NCI-H2107 (cell line): ENCODE measurements at regions not wholly inside any gene's neighbourhood (a gene's known extent, or its start where the extent isn't known, plus 50 kb on each side); places are given as distances from the start of the nearest gene placed in this dataset.
A peak's percentile ranks its signal among the peaks of the same experiment; 100 is the strongest.

Experiments used
- DNase-seq: peaks from one replicate; lab custom pipeline; 2025; lab: John Stamatoyannopoulos, UW

DNA sequence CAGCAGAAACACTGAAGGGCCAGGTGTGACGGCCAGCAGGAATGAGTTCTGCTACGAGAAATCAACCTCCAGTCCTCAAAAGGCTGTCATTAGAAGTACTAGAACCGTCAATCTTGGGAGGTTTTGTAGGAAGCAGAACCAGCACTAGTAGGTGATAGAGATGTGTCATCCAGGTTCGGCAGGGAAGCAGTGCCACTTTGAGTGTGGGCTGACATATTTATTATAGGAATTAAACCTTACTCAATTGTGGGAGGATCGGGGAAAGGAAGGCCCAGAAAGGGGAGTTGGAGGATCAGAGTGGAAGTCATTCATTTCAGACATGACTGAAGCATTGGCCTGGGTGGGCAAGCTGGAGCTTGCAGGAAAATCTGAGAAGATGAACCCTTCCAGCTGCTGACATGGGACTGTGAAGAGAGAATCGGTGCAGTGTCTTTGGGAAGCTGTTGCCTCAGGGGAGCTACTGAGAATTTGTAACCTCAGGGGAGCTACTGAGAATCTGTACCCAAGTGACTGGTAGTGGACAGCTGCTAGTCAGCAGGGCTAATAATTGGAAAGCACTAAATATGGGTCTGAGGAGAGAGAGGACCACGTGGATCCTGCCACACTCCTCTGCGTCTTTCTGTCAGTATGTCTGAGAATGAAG is 177.4 kb downstream of the SPRY1 start:
- no peak for DNase-seq

DNA sequence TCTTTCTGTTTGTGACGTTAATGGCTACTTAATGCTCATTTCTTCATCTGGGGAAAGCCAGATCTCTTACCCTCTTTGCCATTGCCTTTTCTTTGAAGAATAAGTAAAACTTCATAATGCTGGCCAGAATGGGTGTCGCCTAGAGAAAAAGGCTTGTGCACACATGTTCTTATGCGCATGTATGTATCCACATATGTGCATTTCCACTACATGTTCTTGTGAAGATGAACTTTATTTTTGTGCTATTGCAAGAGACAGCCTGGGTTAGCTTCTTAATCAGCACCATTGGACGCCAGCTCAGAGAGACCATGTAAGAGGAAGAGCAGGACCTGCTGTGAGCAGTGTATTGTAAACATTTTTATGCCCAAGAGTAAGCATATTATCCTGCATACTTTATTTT is 178.7 kb downstream of the SPRY1 start:
- DNase-seq: no peak

DNA sequence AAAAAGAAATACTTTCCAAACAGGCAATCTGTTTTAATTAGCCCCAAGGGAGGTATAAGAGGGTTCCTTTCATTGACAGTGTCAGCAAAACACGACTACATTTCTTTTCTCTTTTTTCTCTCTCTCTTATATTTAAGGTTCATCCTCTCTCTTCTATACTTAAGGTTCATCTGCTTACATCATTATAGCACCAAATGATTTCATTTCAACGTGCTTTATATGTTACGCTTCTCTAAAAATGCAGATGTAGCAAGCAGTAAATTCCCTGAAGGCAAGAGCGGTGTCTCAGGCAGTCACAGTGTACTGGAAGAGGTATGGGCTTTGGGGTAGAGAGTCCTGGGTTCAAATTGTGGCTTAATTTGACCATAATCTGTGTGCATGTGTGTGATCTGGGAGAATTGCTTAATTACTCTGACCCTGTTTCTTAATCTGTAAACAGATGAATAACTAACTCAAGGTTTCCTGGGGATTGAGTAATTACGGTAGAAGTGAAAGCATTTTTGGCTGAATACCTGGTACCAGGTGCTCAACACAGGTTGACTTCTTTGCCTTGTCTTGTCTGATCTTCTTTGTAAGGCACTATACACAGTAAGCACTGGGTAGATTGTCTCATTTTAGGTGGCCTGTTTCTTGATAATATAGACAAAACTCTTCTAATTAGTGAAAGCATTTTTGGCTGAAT is 180.8 kb downstream of the SPRY1 start:
- no peak for DNase-seq

DNA sequence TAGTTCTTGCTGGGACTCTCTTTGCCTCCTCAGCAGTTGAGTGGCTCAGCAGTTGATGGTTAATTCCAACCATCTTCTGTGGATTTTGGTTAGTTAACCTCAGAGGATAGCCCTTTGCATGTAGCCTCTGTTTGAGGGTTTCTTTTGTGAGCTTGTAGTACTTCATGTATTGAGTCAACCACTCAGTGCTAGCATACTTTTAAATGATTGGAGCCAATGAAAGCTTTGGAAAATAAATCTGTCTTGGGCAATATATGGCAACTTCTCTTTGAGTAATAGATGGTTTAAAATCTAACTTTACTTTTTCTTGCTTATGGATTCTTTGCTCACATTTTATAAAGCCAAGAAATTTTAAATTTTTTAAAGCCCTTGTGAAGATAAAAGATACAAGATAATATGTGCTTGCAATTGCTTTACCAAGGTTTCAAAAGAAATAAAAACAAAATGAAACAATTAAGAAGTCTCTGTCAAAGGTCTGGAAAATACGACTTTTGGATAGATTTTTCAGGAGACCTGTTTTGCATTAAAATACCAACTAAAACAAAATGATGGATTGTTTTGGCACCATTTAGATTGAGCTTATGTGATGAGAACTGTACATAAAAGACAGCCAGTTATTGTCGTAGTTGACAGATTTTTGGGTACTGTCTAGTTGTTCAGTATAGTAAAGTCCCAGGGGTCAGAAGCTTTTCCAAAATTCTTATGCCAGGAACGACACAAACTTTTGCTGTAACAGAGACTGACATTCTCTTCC is 181.9 kb downstream of the SPRY1 start:
- DNase-seq: no peak

DNA sequence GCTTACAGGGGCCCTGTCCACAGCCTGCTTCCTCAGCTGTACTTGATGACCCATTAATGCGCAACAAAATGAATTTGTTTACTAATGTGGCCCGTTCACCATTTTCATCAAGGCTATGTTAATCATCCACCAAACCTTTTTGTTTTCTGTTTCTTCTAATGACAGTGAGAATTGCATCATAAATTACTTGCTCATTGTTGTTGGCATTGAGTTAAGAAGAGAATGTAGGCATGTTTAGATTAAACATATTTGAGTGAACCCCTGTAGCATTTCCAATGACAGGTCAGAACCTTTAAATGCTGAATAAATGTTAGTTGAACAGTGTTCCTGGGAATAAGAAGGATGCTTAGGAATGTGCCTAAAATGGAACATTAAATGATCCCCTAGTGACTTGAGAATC is 183.4 kb downstream of the SPRY1 start:
- DNase-seq: no peak

DNA sequence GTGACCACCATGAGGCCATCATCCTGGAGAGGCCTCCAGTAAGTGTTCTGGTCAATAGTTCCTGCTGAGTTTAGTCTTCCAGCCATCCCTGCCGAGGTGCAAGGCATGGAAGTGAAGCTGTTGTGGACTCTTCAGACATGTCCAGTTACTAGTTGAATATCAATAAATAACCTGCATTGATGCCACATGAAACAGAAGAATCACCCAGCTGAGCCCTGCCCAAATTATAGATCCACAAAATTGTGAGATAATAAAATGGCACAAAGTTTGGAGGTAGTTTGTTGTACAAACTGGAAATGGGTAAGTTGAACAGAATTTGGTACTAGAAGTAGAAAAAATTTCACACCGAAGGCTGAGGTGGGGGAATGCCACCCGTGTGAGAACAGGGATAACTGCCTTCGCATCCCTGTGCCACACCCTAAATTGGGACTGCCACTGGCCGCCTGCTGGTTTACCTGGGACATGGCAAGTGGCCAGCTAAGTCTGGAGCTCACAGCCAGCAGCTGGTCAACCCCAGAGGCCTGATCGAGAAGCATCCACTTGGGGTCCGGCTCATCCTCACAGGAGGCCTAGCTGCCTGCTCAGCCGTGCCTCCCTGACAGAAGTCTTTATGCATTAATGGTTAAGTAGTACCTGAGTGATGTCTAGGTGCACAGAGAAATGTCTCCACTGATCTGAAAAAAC is 184.5 kb downstream of the SPRY1 start:
- no peak for DNase-seq

DNA sequence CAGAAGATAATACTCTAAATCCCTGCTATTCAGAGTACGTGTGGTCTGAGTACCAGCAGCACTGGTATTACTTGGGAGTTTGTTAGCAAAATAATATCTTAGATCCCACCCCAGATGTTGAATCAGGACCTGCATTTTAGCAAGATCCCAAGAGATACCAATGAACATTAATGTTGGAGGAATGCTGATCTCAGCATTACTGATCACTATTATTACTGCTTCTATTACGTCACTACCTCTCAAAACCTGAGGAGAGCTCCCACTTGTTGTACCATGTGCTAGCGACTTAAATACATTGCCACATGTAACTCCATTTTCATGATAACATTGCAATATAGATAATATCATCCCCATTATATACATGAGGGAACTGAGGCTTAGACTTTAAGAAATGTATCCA is 185.2 kb downstream of the SPRY1 start:
- no peak for DNase-seq

DNA sequence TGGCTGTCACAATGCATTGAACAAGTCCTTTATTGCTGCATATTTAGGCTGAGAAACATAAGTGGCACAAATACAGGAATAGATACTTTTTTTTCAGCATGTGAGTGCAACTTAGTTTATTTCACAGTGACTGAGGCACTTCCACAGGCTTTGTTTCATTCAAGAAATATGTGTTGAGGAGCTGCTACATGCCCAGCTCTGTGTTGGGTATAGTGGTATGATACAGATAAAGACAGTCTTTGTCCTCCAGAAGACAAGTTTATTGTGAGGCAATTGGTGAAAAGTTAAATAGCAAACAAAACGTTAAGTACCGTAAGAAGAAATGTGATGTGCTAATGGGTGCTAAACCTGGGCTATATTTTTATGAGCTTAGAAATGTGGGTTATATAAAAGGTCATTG is 186.4 kb downstream of the SPRY1 start:
- no peak for DNase-seq

DNA sequence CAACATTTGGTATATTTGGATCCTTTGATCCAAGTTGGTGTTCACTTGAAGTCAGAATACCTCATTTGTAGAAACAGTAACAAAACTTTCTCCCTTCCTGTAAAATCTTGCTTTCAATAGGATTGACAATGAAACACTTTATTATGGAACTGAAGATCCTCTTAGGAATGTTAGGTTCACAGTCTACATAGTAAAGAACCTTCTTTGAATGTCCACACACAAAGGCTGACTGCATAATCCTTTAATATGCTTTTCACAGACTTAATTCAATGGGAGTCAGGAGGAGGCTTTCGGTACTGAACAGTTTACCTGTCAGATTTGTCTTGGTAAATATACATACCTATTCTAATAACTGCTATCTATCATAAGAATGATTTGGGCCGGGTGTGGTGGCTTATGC is 188.5 kb downstream of the SPRY1 start:
- no peak for DNase-seq

DNA sequence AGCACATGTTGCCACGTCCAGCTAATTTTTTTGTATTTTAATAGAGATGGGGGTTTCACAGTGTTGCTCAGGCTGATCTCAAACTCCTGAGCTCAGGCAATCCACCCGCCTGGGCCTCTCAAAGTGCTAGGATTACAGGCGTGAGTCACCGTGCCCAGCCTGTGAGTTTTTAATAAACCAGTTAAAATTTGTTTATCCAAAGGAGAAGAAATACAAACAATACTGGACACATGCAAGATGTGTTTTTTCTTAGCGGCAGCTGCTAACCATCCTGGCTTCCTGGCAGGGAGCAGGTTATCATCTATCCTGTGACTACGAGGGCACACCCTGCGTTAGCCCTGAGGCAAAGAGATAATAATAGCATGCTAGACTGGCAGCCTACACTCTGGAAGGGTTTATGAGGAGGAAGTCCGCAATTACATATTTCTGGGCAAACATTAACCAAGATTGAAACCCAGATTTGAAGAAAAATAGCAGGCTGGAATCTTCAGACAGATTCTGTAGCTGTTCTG is 191.4 kb downstream of the SPRY1 start:
- no peak for DNase-seq

DNA sequence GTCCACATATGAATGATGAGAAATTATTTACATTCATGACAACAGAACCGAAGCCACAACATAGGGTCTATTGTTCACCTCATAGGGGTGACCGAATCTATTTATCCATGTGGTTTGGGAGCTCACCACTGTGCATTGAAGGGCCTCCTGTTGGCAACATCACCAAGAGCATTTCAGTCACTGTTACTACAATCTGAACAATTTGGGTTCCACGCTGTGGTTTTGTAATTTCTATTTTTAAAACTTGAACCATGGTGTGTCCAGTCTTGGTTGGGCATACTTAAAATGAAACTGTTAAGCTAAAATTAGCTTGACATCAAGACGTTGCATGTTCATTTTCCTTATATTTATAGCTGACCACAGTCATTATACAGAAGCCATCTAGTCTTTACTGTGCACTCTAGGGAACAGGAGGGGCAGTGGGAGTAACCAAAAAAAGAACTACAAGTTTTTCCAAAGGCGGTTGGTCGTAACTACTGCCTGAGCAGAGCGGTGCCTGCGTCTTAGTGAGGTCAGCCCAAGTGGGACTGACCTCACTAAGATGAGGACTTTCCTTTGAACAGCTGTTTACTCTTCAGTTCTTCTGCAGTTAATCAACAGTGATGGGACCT is 192.1 kb downstream of the SPRY1 start:
- DNase-seq: peak; percentile 4

DNA sequence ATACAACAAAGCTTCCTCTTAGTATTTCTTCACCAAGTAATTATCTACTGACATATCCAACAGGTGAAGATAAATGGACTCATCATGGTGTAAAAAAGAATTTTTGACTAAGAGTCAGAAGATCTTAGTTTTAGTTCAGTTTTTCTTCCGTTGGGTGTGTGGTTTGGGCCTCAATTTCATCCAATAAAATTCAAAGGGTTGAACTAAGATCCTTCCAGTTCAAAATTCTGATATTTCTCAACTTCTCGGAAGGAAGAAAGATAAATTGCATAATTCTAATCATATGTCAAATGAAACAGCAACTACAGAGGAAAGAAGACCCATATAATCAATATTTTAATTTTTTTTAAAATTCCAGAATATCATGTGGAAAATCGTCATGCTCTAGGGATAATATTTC is 192.7 kb downstream of the SPRY1 start:
- DNase-seq: no peak

DNA sequence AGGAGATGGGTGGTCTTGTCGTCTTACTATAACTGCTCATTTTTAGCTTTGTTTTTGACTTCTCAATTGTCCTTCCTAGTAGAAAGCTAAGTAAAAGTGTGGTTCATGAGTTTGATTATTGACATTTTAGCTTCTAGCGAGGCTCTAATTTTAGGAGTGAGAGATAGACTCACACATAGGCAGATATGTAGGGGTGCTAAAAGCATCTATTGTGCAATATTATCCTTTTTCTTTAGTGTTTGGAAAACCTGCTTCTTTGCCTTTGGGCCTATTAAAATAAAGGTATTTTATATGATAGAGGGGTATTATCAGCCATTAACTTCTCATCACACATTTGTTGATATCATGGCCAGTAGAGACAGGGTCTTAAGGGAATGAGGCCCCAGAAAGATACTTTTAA is 195.3 kb downstream of the SPRY1 start:
- DNase-seq: no peak

DNA sequence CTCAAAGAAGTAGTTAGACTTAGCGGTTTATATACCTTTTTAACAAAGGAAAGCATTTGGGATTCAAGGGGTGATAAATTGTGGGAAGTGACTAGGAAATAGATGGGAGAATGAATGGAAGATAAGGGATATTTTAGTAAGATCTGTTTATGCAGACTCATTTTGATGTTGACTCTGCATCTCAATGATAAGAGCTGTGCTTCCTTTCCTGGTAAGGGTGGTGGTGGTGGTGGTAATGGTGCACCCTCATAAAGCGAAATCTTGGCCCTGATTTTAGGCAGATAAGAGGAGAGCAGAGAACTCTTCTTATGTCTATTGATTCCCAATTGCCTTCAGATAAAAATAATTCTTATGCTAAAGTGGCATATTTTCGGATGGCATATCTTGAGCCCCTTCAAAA is 197.1 kb downstream of the SPRY1 start:
- no peak for DNase-seq

DNA sequence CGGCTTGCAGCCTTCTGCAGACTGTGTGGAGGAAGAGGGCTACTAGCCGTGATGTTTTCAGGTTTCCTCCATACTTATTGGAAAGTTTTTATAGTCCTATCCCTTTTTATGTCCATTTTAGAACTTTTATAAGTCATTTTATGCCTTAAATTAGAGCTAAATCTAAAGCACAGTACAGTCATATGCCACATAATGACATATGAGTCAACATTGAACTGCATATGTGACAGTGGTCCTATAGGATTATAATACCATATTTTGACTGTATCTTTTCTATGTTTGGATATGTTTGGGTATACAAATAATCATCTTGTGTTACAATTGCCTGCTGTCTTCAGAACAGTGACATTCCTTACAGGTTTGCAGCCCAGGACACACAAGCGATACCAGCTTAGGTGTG is 200.2 kb downstream of the SPRY1 start:
- no peak for DNase-seq

DNA sequence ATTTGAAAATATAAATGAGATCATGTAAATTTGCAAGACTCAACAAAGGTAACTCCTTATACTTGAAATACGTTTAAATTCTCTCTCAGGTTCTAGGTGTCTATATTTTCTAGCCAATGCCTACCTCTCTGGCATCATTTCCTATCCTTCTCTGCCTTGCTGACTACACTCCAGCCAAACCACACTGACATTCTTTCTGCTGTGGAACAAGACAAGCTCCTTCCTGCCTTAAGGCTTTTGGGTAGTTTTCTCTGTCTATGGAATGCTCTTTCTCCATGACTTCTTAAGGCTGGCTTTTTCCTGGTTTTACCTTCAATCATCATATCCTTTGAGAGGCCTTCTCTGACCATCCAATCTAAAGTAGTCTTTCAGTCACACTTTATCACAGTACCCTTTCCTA is 201.0 kb downstream of the SPRY1 start:
- DNase-seq: no peak

DNA sequence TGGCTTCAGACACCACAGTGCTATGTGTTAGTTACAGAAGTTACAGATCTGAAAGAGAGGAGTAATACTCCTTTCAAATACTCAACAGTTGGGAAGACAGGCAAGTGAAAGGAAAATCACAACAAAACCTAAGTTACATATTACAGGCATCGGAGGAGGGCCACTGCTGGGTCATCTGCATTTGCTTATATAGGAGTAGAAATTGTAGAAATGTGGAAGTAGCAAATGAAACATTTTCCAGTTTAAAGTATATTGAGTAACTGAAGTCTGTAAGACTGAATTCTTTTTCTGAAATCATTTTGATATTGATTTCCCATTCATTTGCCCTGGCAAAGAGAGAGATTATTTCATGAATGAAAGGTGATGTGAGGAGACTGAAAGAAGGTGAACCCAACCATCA is 201.7 kb downstream of the SPRY1 start:
- no peak for DNase-seq

DNA sequence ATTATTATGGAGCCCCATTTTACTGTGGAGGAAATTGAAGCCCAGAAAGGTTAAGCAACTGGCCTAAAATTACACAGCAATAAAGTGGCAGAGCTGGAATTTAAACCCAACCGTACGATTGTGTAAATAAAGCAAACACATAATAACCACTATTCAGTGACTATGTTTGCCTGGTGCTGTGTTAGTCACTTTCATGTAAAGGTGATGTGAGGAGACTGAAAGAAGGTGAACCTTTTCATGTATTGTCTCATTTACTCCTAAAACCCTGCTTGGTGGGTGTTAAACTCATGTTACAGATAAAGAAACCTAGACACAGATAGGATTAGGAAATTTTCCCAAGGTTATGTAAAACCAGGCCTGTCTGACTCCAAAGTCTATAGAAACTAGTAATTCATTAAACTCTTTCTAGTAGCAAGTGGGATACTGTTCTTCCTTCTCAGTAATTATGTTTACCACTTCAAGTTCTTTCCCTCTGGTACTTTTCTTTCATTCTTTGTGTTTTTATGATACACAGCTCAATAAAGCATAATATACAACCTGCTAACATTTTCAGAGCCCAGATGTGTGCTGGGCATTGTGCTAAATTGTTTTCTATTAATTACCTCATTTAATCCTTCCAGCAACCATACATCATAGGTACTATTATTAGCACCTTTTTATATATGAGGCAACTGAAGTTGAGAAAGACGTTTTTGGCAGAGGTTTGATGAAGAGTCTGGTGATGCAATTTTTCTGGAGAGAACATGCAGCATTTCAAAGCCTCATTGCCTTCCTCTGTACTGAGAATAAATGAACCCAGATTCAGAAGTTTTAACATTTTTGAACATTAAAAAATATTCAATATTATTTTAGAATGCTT is 202.7 kb downstream of the SPRY1 start:
- DNase-seq: no peak

DNA sequence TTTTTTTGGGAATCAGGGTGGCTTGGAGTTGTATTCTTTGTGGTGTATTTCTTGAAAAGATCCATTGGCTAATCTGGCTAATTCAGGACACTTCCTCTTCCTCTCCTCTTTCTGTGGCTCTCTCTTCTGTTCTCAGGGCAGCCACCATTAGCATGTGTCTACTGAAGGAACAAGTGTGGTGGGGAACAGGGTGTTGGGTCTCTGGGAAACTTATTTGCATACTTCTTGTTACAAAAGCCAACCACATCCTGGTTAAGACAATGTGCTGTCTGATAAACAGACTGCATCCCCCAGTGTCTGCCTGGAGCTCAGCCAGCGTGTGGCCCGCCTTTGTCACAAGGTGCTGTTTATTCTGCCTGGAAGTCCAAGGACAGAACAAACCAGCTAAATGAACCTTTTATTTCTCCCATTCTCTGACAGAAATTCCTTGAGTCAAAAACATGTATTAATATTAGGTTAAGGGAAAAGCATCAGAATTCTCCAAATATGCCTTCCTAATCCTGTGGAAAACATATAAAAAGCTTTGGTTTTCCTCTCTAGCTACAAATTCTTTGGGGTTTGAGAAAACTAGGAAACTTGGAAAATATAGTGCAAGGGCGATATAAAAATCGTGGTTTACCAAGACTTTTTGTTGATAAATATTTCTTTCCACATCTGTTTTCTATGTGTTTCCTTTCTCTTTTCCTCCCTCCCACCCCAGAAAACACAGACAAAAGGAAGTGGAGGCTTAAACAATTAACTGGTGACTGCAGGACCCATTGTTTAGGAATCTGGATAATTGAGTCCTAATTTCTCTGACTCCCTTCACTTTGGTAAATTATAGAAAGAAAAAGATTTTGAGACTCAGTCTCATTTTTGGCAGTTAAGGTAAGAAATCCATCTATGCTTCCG is 203.6 kb downstream of the SPRY1 start:
- DNase-seq: no peak
